Spleen (tissue), 11 donors: ENCODE measurements at regions not wholly inside any gene's neighbourhood (a gene's known extent, or its start where the extent isn't known, plus 50 kb on each side); places are given as distances from the start of the nearest gene placed in this dataset.

Experiments used
- DNase-seq: peaks from one replicate; pipeline ENCODE4 v3.0.0-alpha.2; 2020
- H3K27ac ChIP-seq, 8 donors: fragments of 200-600 bp; sonication (generic) in 7 of 8; 1 replicate in 4 of 8; 2 replicates in 4 of 8; pipeline versions ENCODE4 v1.5.0 to v1.8.0; 2016 to 2021; ENCODE audit warnings: inconsistent platforms in 4 of 8, mild to moderate bottlenecking in 4 of 8, moderate library complexity in 1 of 8
- H3K27me3 ChIP-seq, 7 donors: fragments of 200-600 bp; sonication (generic) in 6 of 7; replicated peaks in 1 of 7; 1 replicate in 4 of 7; 2 replicates in 3 of 7; pipeline versions ENCODE4 v1.5.0 to v1.8.0; 2016 to 2021; ENCODE audit warnings: inconsistent platforms in 3 of 7, mild to moderate bottlenecking in 1 of 7
- H3K36me3 ChIP-seq, 6 donors: fragments of 200-600 bp; sonication (generic) in 5 of 6; 1 replicate in 4 of 6; 2 replicates in 2 of 6; pipeline versions ENCODE4 v1.5.0 to v1.8.0; 2016 to 2021; ENCODE audit warnings: inconsistent platforms in 2 of 6
- H3K4me1 ChIP-seq, 6 donors: fragments of 200-600 bp; sonication (generic) in 5 of 6; 1 replicate in 3 of 6; 2 replicates in 3 of 6; pipeline versions ENCODE4 v1.5.0 to v1.8.0; 2016 to 2021; ENCODE audit warnings: inconsistent platforms in 3 of 6
- H3K4me3 ChIP-seq, 8 donors: fragments of 200-600 bp; sonication (generic) in 7 of 8; 1 replicate in 4 of 8; 2 replicates in 4 of 8; pipeline versions ENCODE4 v1.5.0 to v1.8.0; 2016 to 2021; ENCODE audit warnings: inconsistent platforms in 4 of 8, mild to moderate bottlenecking in 4 of 8, moderate library complexity in 2 of 8
- H3K9me3 ChIP-seq, 8 donors: fragments of 200-600 bp; sonication (generic) in 7 of 8; 1 replicate in 4 of 8; 2 replicates in 4 of 8; pipeline versions ENCODE4 v1.5.0 to v1.8.0; 2016 to 2021; ENCODE audit warnings: inconsistent platforms in 4 of 8
- POLR2A ChIP-seq, 3 donors: fragments of 450-650 bp; IDR thresholded peaks; one replicate each; pipeline ENCODE4 v1.5.1; 2017; ENCODE audit warnings: antibody characterized with exemption in 3 of 3, mild to moderate bottlenecking in 1 of 3
- POLR2AphosphoS5 ChIP-seq, 3 donors: sonication (generic); formaldehyde crosslinking; IDR thresholded peaks; one replicate each; pipeline ENCODE4 v1.5.1; 2017; ENCODE audit warnings: antibody characterized with exemption in 3 of 3
- WGBS, 5 donors: extraction: QIAGEN DNeasy Blood & Tissue Kit in 3 of 5; methylation state at CpG; one replicate each; pipeline versions ENCODE4 v1.1.5 to v1.1.7; 2013 to 2018; 5-methylcytosine and 5-hydroxymethylcytosine counted together
- intact Hi-C: fragments of 100-400 bp; cut with DNase I; formaldehyde crosslinking; loops from one replicate; pipeline ENCODE4 v1.15.0; 2023; ENCODE audit warnings: low total_unique reads
- TF ChIP-seq, protein P1 (sequence below), 11 experiments: fragments of 200-600 bp in 7 of 11; fragments of 450-650 bp in 4 of 11; sonication (generic) in 4 of 11; IDR thresholded peaks in 8 of 11; conservative IDR thresholded peaks in 3 of 11; 1 replicate in 7 of 11; 2 replicates in 4 of 11; pipeline versions ENCODE4 v1.4.0 to v1.8.0; 2016 to 2021; ENCODE audit warnings: antibody characterized with exemption in 11 of 11, inconsistent platforms in 4 of 11, mild to moderate bottlenecking in 1 of 11
- donor health status: healthy with polysubstance abuse.
- donor health status: DM: no; HTN: no; CAD: no; lungs with moderate emphysema.
- donor health status: DM: no; HTN: no; CAD: no.
- donor health status: Bipolar disorder and iron deficiency.
- donor health status: healthy.
- donor health status: DM: no; HTN: no; CAD: no.
- donor health status: DM: yes; HTN: yes; CAD: no.

- intact Hi-C loops: no loop called here
- no peaks in the 10 kb centered on the region for H3K36me3 ChIP-seq
- H3K27ac ChIP-seq: no peak overlapping the region
- TF ChIP-seq POLR2AphosphoS5 (IDR thresholded peaks at IDR 0.05) (no peak), POLR2A (IDR thresholded peaks at IDR 0.05) (no peak)
- TF ChIP-seq, protein P1, sequence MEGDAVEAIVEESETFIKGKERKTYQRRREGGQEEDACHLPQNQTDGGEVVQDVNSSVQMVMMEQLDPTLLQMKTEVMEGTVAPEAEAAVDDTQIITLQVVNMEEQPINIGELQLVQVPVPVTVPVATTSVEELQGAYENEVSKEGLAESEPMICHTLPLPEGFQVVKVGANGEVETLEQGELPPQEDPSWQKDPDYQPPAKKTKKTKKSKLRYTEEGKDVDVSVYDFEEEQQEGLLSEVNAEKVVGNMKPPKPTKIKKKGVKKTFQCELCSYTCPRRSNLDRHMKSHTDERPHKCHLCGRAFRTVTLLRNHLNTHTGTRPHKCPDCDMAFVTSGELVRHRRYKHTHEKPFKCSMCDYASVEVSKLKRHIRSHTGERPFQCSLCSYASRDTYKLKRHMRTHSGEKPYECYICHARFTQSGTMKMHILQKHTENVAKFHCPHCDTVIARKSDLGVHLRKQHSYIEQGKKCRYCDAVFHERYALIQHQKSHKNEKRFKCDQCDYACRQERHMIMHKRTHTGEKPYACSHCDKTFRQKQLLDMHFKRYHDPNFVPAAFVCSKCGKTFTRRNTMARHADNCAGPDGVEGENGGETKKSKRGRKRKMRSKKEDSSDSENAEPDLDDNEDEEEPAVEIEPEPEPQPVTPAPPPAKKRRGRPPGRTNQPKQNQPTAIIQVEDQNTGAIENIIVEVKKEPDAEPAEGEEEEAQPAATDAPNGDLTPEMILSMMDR (IDR thresholded peaks at IDR 0.05 in 8 of 11, conservative IDR thresholded peaks at IDR 0.05 in 3 of 11): no peak
- 68 to 86% (median 77%) methylated on average over 11 to 13 of the region's 13 CpGs for WGBS, 5 donors
- H3K9me3 ChIP-seq: no peaks in the 10 kb centered on the region
- DNase-seq: peak; percentile 46
- H3K4me1 ChIP-seq: no peaks in the 10 kb centered on the region
- no peak overlapping the region for H3K4me3 ChIP-seq
- peaks cover 0 to 33% (median 0%) of the 10 kb centered on the region in 7 donors for H3K27me3 ChIP-seq
These were observed 433.7 kb upstream of the B3GAT1 start for GRCh38 chr11:134845474-134846327.

DNA sequence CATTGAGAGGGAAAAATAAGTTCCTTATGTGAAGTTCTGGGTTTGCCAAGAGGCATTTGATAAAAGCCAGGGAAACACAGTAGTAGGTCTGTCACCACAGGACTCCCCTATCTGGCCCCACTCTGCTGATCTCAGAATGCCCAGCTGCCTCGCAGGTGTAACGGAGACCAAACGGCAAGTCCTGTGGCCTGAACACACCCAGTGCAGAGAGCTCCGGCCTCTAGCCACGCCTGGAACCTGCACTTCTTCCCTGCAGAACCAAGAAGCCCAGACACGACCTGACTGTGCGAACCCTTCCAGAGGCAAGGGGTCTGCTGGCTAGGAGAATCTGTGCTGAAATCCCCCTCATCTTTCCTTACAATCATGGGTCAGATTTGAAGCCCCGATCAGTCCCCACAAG is 432.8 kb upstream of the B3GAT1 start:
- TF ChIP-seq POLR2A (IDR thresholded peaks at IDR 0.05) (no peak), POLR2AphosphoS5 (IDR thresholded peaks at IDR 0.05) (no peak)
- TF ChIP-seq, protein P1 (IDR thresholded peaks at IDR 0.05 in 8 of 11, conservative IDR thresholded peaks at IDR 0.05 in 3 of 11): no peak

DNA sequence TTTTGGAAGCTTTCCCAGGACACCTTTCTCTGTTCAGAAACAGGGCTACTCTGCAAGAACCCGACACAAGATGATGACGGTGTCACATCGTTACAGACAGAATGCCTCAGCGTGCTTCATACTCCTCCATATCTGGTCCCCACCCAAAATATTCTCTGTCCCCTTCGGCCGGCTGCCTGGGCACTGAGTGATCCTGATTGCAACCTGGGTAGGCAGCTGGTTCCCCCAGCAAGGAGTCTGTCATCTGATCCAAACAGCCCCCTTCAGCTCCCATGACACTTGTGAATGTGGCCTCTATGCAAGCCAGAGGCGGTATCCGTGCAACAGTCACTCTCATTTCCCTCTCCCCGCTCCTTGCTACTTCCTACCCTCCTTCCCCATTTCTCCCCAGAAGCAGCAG is 431.7 kb upstream of the B3GAT1 start:
- no peak for DNase-seq
- 69 to 87% (median 81%) methylated on average over 9 of the region's 9 CpGs for WGBS, 5 donors
- peaks cover 0 to 39% (median 0%) of the 10 kb centered on the region in 7 donors for H3K27me3 ChIP-seq
- intact Hi-C loops: no loop called here
- no peak for TF ChIP-seq POLR2AphosphoS5 (IDR thresholded peaks at IDR 0.05)
- TF ChIP-seq, protein P1 (IDR thresholded peaks at IDR 0.05 in 8 of 11, conservative IDR thresholded peaks at IDR 0.05 in 3 of 11): no peak
- no peak for TF ChIP-seq POLR2A (IDR thresholded peaks at IDR 0.05)
- H3K4me1 ChIP-seq: no peaks in the 10 kb centered on the region
- no peak overlapping the region for H3K4me3 ChIP-seq
- H3K9me3 ChIP-seq: no peaks in the 10 kb centered on the region
- no peaks in the 10 kb centered on the region for H3K36me3 ChIP-seq
- no peak overlapping the region for H3K27ac ChIP-seq

More for the DNA sequence above, 432.8 kb upstream of the B3GAT1 start:
- no peaks in the 10 kb centered on the region for H3K36me3 ChIP-seq
- H3K27ac ChIP-seq: no peak overlapping the region
- H3K27me3 ChIP-seq: peaks cover 0 to 39% (median 0%) of the 10 kb centered on the region in 7 donors
- no peak overlapping the region for H3K4me3 ChIP-seq
- H3K4me1 ChIP-seq: no peaks in the 10 kb centered on the region
- intact Hi-C loops: no loop called here
- 57 to 82% (median 74%) methylated on average over 3 to 8 of the region's 8 CpGs for WGBS, 5 donors
- peak; percentile 37 for DNase-seq
- no peaks in the 10 kb centered on the region for H3K9me3 ChIP-seq

- intact Hi-C loops: no loop called here
- peak; percentile 56 for DNase-seq
- H3K27me3 ChIP-seq: peaks cover 0 to 39% (median 0%) of the 10 kb centered on the region in 7 donors
These were observed 431.0 kb upstream of the B3GAT1 start for GRCh38 chr11:134843020-134843419.

More at GRCh38 chr11:134843020-134843419, 431.0 kb upstream of the B3GAT1 start:
- WGBS, 5 donors: 80 to 97% (median 86%) methylated on average over 7 to 8 of the region's 8 CpGs
- TF ChIP-seq POLR2AphosphoS5 (IDR thresholded peaks at IDR 0.05) (no peak), POLR2A (IDR thresholded peaks at IDR 0.05) (no peak)
- TF ChIP-seq, protein P1 (IDR thresholded peaks at IDR 0.05 in 8 of 11, conservative IDR thresholded peaks at IDR 0.05 in 3 of 11): no peak
- Histone ChIP-seq H3K27ac (no peak overlapping the region), H3K4me3 (no peak overlapping the region), H3K9me3 (no peaks in the 10 kb centered on the region), H3K36me3 (no peaks in the 10 kb centered on the region), H3K4me1 (no peaks in the 10 kb centered on the region)
